ENCODE measurements at regions not wholly inside any gene's neighbourhood (a gene's known extent, or its start where the extent isn't known, plus 50 kb on each side); places are given as distances from the start of the nearest gene placed in this dataset.

DNA sequence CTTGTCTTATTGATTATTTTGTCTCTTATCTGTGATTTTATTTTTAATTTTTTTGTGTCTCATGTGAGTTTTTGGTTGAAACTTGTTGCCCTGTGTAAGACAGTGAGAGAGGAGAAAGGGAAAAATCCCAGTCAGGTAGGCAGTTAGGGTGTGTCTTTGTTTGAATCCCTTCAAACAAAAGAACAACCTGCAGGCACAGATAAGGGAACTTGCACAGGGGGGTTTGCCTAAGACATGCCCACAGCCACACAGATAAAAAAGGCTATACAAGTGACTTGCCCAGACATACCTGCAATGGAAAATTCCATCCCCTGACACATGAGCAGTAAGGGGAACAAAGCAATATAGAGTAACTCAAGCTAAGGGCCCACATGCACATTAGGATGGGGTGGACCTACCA, 127.8 kb upstream of the PLET1 start:
- Histone ChIP-seq H3K27me3 (no peaks in the 10 kb centered on the region), H3K9me3 (peaks cover 0 to 18% (median 0%) of the 10 kb centered on the region in 12 donors), H3K4me1 (no peaks in the 10 kb centered on the region), H3K27ac (no peak overlapping the region), H3K4me3 (no peak overlapping the region), H3K36me3 (no peaks in the 10 kb centered on the region)
- ATAC-seq (no peak), DNase-seq (no peak)
- intact Hi-C loops (cut with DNase I): no loop called here
- TF ChIP-seq POLR2A (IDR thresholded peaks at IDR 0.05): no peak
- TF ChIP-seq, protein P1, sequence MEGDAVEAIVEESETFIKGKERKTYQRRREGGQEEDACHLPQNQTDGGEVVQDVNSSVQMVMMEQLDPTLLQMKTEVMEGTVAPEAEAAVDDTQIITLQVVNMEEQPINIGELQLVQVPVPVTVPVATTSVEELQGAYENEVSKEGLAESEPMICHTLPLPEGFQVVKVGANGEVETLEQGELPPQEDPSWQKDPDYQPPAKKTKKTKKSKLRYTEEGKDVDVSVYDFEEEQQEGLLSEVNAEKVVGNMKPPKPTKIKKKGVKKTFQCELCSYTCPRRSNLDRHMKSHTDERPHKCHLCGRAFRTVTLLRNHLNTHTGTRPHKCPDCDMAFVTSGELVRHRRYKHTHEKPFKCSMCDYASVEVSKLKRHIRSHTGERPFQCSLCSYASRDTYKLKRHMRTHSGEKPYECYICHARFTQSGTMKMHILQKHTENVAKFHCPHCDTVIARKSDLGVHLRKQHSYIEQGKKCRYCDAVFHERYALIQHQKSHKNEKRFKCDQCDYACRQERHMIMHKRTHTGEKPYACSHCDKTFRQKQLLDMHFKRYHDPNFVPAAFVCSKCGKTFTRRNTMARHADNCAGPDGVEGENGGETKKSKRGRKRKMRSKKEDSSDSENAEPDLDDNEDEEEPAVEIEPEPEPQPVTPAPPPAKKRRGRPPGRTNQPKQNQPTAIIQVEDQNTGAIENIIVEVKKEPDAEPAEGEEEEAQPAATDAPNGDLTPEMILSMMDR (IDR thresholded peaks at IDR 0.05): no peak

DNA sequence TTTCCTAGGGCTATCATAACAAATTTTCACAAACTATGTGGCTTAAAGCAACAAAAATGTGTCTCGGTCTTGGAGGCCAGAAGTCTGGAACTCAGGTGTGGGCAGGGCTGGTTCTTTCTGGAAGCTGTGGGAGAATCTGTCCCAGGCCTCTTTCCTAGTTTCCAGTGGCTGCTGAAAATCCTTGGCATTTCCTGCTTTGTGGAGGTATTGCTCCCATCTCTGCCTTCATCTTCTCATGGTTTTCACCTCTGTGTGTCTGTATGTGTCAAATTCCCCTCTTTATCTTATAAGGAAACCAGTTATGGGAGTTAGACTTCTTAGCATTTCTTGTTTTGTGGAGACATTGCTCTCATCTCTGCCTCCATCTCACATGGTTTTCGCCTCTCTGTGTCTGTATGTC, 130.4 kb upstream of the PLET1 start:
- H3K27ac ChIP-seq: no peak overlapping the region
- no peaks in the 10 kb centered on the region for H3K27me3 ChIP-seq
- intact Hi-C loops (cut with DNase I): no loop called here
- DNase-seq: no peak
- no peaks in the 10 kb centered on the region for H3K36me3 ChIP-seq
- TF ChIP-seq, protein P1 (IDR thresholded peaks at IDR 0.05): no peak
- TF ChIP-seq POLR2A (IDR thresholded peaks at IDR 0.05): no peak
- 41 to 44% (median 42%) methylated on average over 2 of the region's 2 CpGs for WGBS, 4 donors
- no peaks in the 10 kb centered on the region for H3K4me1 ChIP-seq
- no peak for ATAC-seq
- H3K9me3 ChIP-seq: peaks cover 0 to 15% (median 0%) of the 10 kb centered on the region in 12 donors
- H3K4me3 ChIP-seq: no peak overlapping the region

DNA sequence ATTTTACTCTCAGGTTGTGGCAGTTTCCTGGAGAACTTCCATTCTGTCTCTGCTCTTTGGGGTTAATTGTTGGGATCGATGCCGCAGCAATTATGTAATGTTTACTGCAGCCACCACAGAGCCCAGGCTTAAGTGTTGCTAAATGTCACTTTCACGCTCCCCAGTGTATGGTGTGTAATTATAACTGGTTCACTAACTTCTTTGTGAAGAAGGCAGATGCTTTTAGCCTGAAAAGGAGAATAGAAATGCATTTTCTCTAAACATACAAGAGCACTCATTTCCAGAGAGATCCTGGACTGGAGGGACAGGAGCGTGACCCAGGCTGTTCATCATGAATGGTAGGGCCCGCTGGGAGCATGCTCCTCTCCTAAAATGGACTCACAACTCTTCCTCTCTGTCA, 132.2 kb upstream of the PLET1 start:
- ATAC-seq (no peak), DNase-seq (no peak)
- 77 to 88% (median 84%) methylated on average over 5 of the region's 5 CpGs for WGBS, 4 donors
- H3K27me3 ChIP-seq: no peaks in the 10 kb centered on the region
- H3K36me3 ChIP-seq: no peaks in the 10 kb centered on the region
- intact Hi-C loops (cut with DNase I): no loop called here
- H3K9me3 ChIP-seq: peaks cover 0 to 10% (median 0%) of the 10 kb centered on the region in 12 donors
- no peak overlapping the region for H3K27ac ChIP-seq
- H3K4me1 ChIP-seq: no peaks in the 10 kb centered on the region
- no peak for TF ChIP-seq POLR2A (IDR thresholded peaks at IDR 0.05)
- TF ChIP-seq, protein P1 (IDR thresholded peaks at IDR 0.05): no peak
- H3K4me3 ChIP-seq: no peak overlapping the region

DNA sequence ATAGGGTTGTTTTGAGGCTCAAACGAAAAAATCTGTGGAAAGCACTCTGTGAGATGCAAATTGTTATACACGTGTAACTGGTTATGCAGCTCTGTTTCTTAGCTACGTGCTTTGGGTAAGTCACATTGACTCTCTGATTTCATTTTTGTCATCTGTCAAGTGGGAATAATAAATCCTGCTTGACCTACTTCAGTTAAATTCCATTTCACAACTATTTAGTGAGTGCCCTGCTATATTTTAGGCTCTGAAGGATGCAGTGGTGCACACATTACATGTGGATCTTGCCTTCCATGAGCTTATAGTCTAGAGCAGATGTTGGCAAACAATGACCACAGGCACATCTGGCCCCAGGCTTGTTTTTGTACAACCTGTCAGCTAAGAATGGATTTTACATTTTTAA, 133.6 kb upstream of the PLET1 start:
- Histone ChIP-seq H3K4me3 (no peak overlapping the region), H3K27ac (no peak overlapping the region), H3K27me3 (no peaks in the 10 kb centered on the region), H3K36me3 (no peaks in the 10 kb centered on the region), H3K9me3 (no peaks in the 10 kb centered on the region), H3K4me1 (no peaks in the 10 kb centered on the region)
- no peak for TF ChIP-seq POLR2A (IDR thresholded peaks at IDR 0.05)
- TF ChIP-seq, protein P1 (IDR thresholded peaks at IDR 0.05): no peak
- 57 to 69% (median 67%) methylated on average over 3 of the region's 3 CpGs for WGBS, 4 donors
- intact Hi-C loops (cut with DNase I): no loop called here
- no peak for DNase-seq
- ATAC-seq: no peak
